SJSA1 (cell line): ENCODE measurements at regions not wholly inside any gene's neighbourhood (a gene's known extent, or its start where the extent isn't known, plus 50 kb on each side); places are given as distances from the start of the nearest gene placed in this dataset.

Source experiments
- DNase-seq, 2 experiments: peaks; one replicate each; pipeline ENCODE4 v3.0.0-alpha.2; 2015 to 2020; ENCODE audit warnings: low spot score in 2 of 2, low read depth in 1 of 2
- H3K27ac ChIP-seq: fragments of 250-450 bp; sonication (Bioruptor Pico); 2 replicates; pipeline ENCODE4 v1.5.1; 2020; ENCODE audit warnings: mild to moderate bottlenecking, moderate library complexity
- H3K27me3 ChIP-seq: fragments of 250-450 bp; sonication (Bioruptor Pico); replicated peaks from 2 replicates; pipeline ENCODE4 v1.5.1; 2020; ENCODE audit warnings: mild to moderate bottlenecking, moderate library complexity
- H3K36me3 ChIP-seq: fragments of 250-450 bp; sonication (Bioruptor Pico); 2 replicates; pipeline ENCODE4 v1.5.1; 2020; ENCODE audit warnings: mild to moderate bottlenecking
- H3K4me1 ChIP-seq: fragments of 250-450 bp; sonication (Bioruptor Pico); replicated peaks from 2 replicates; pipeline ENCODE4 v1.6.1; 2021; ENCODE audit warnings: mild to moderate bottlenecking
- H3K4me3 ChIP-seq: fragments of 250-450 bp; sonication (Bioruptor Pico); 2 replicates; pipeline ENCODE4 v1.5.1; 2020; ENCODE audit warnings: mild to moderate bottlenecking
- H3K9me3 ChIP-seq: fragments of 250-450 bp; sonication (Bioruptor Pico); replicated peaks from 2 replicates; pipeline ENCODE4 v1.5.1; 2020; ENCODE audit warnings: mild to moderate bottlenecking

DNA sequence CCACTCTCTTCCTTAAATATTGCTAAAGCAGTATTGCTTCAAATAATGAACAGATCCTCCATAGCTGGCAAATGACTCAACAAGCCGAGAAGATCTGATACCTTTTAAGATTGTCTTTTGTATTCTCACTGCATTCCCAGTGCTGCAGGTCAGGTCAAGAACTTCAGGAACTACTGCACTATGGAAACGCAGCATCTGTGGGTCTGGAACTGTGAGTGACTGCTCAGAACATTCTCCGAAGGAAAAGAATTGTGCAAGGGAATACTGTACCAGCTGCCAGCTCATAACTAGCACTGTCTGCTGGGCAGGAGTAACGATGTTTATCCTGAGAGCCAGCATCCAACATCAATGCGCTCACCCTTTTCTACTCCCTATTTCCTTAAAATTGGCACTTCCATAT is 348.0 kb upstream of the SOX5 start:
- Histone ChIP-seq H3K36me3 (no peaks in the 10 kb centered on the region), H3K9me3 (no peaks in the 10 kb centered on the region), H3K4me3 (no peak overlapping the region), H3K27me3 (no peaks in the 10 kb centered on the region), H3K4me1 (no peaks in the 10 kb centered on the region), H3K27ac (no peak overlapping the region)
- no peak for DNase-seq

- H3K27me3 ChIP-seq: no peaks in the 10 kb centered on the region
- no peak overlapping the region for H3K4me3 ChIP-seq
- H3K4me1 ChIP-seq: no peaks in the 10 kb centered on the region
- DNase-seq: no peak
- H3K9me3 ChIP-seq: no peaks in the 10 kb centered on the region
- H3K27ac ChIP-seq: no peak overlapping the region
- no peaks in the 10 kb centered on the region for H3K36me3 ChIP-seq
Measured at GRCh38 chr12:24293549-24293948, 344.1 kb upstream of the SOX5 start.

- DNase-seq: no peak
Measured at GRCh38 chr12:24287963-24288362, 338.5 kb upstream of the SOX5 start.

DNA sequence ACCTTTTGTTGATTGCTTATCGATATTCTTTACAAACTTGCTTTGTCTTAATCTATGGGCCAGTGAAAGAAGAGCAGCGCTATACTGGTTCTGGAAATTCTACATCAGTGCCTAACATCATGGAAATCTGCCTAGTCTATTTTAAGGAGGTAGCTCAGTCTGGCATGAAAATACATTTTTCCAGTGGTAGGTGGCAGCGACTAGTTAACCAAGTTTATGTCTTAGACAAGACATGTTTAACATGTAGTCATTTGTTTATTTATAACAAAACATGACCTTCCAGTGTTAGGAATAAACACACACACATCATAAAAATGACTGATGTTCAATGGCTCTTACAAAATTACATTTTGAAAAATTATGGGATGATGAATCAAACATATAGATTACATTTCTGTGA is 336.0 kb upstream of the SOX5 start:
- H3K27ac ChIP-seq: no peak overlapping the region
- no peaks in the 10 kb centered on the region for H3K36me3 ChIP-seq
- no peaks in the 10 kb centered on the region for H3K4me1 ChIP-seq
- H3K9me3 ChIP-seq: no peaks in the 10 kb centered on the region
- H3K27me3 ChIP-seq: no peaks in the 10 kb centered on the region
- DNase-seq: no peak
- H3K4me3 ChIP-seq: no peak overlapping the region

More at GRCh38 chr12:24287963-24288362, 338.5 kb upstream of the SOX5 start:
- no peaks in the 10 kb centered on the region for H3K36me3 ChIP-seq
- no peak overlapping the region for H3K4me3 ChIP-seq
- H3K27me3 ChIP-seq: no peaks in the 10 kb centered on the region
- H3K4me1 ChIP-seq: no peaks in the 10 kb centered on the region
- no peaks in the 10 kb centered on the region for H3K9me3 ChIP-seq
- no peak overlapping the region for H3K27ac ChIP-seq

DNA sequence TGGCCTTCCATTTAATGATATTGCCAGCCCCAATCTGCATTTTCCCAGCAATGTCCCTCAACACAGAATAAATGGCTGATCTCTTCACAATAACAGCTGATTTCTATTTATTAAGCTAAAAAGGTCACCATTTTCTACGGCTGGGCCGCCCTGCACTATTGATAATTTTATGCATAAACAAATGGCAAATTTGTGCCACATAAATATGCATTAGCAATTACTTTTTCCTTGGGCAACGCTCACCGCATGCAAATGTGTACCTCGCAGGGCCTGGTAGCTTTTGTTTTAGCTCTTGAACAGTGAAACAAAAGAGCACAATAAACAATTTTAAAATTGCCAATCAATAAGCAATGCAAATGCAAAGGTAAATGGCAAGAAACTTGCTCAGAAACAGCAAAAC is 331.9 kb upstream of the SOX5 start:
- no peak overlapping the region for H3K4me3 ChIP-seq
- no peaks in the 10 kb centered on the region for H3K27me3 ChIP-seq
- no peaks in the 10 kb centered on the region for H3K9me3 ChIP-seq
- peaks cover 6% of the 10 kb centered on the region for H3K4me1 ChIP-seq
- DNase-seq: no peak
- H3K36me3 ChIP-seq: no peaks in the 10 kb centered on the region
- no peak overlapping the region for H3K27ac ChIP-seq

GRCh38 chr12:24280056-24280842 is 330.8 kb upstream of the SOX5 start:
- Histone ChIP-seq H3K4me1 (peaks cover 6% of the 10 kb centered on the region), H3K4me3 (no peak overlapping the region), H3K36me3 (no peaks in the 10 kb centered on the region), H3K27me3 (no peaks in the 10 kb centered on the region), H3K27ac (no peak overlapping the region), H3K9me3 (no peaks in the 10 kb centered on the region)
- DNase-seq: no peak

DNA sequence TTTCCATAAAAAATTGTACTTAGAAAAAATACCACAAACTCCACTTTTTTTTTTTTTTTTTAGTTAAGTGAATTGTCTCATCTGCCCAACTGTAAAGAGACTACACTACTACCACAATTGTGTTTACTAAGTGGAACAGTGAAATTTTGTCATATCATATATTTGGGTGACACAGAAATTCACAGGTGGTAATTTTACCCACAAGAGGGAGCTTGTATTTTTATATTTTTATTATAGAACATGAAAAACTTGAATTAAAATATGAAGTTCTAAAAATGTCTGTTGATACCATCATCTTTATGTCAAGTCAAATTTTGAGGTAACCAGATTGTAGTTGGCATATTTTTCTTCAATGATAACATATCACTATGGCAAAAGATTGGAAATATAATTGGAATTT is 329.4 kb upstream of the SOX5 start:
- no peaks in the 10 kb centered on the region for H3K36me3 ChIP-seq

GRCh38 chr12:24270965-24271364 is 321.5 kb upstream of the SOX5 start:
- no peak overlapping the region for H3K4me3 ChIP-seq
- no peaks in the 10 kb centered on the region for H3K9me3 ChIP-seq
- H3K36me3 ChIP-seq: no peaks in the 10 kb centered on the region
- no peak overlapping the region for H3K27ac ChIP-seq
- DNase-seq: no peak
- H3K4me1 ChIP-seq: no peaks in the 10 kb centered on the region
- H3K27me3 ChIP-seq: no peaks in the 10 kb centered on the region

More for the DNA sequence above, 329.4 kb upstream of the SOX5 start:
- Histone ChIP-seq H3K4me1 (peaks cover 6% of the 10 kb centered on the region), H3K9me3 (no peaks in the 10 kb centered on the region), H3K27ac (no peak overlapping the region), H3K4me3 (no peak overlapping the region), H3K27me3 (no peaks in the 10 kb centered on the region)
- DNase-seq: no peak

- Histone ChIP-seq H3K4me1 (no peaks in the 10 kb centered on the region), H3K27ac (no peak overlapping the region), H3K4me3 (no peak overlapping the region), H3K27me3 (no peaks in the 10 kb centered on the region), H3K9me3 (no peaks in the 10 kb centered on the region), H3K36me3 (no peaks in the 10 kb centered on the region)
- no peak for DNase-seq
Measured at GRCh38 chr12:24270464-24270863, 321.0 kb upstream of the SOX5 start.

GRCh38 chr12:24268663-24269186 is 319.3 kb upstream of the SOX5 start:
- H3K4me3 ChIP-seq: no peak overlapping the region
- H3K9me3 ChIP-seq: no peaks in the 10 kb centered on the region
- H3K4me1 ChIP-seq: no peaks in the 10 kb centered on the region
- no peak for DNase-seq
- no peak overlapping the region for H3K27ac ChIP-seq
- H3K36me3 ChIP-seq: no peaks in the 10 kb centered on the region
- H3K27me3 ChIP-seq: no peaks in the 10 kb centered on the region

- H3K9me3 ChIP-seq: no peaks in the 10 kb centered on the region
- H3K27ac ChIP-seq: no peak overlapping the region
- H3K36me3 ChIP-seq: no peaks in the 10 kb centered on the region
- DNase-seq: no peak
- H3K27me3 ChIP-seq: no peaks in the 10 kb centered on the region
- no peaks in the 10 kb centered on the region for H3K4me1 ChIP-seq
- no peak overlapping the region for H3K4me3 ChIP-seq
Measured at GRCh38 chr12:24266982-24267381, 317.5 kb upstream of the SOX5 start.

GRCh38 chr12:24256684-24257083 is 307.2 kb upstream of the SOX5 start:
- Histone ChIP-seq H3K27ac (no peak overlapping the region), H3K4me1 (no peaks in the 10 kb centered on the region), H3K4me3 (no peak overlapping the region), H3K27me3 (no peaks in the 10 kb centered on the region), H3K9me3 (no peaks in the 10 kb centered on the region), H3K36me3 (no peaks in the 10 kb centered on the region)
- DNase-seq: no peak

DNA sequence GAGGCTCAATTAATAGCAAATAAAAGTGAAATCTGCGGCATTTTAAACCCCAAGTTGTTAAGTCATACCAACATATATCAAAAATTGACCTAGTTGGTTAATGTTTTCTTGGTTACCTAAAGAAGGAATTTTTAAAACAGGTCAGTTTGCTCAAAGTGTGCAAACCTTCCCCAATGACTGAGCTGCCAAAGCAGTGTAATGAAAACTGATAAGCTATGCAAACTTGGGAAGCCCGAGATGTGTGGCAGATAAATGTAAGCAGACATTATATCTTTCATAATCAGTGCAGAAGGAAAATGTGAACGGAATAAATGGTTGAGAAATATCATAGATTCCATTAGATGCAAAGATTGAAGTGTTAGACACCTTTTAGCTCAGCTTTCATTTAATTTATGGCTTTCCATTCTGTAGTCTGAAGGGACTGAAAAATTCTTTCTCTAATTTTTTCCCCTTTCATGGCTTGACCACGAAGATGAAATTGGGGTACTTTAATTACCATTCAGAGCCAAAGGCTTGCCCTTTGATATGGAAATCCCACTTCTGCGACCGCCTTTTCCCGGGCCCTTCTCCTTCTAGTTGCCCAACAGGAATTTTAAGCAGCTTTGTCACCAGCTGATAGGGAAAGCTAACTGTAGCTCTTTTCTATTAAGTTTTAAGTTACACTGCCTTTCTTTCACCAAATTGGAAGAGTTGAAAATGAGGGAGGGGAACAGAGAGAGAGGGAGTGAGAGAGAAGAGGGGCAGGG is 306.6 kb upstream of the SOX5 start:
- Histone ChIP-seq H3K9me3 (no peaks in the 10 kb centered on the region), H3K4me1 (no peaks in the 10 kb centered on the region), H3K4me3 (no peak overlapping the region), H3K36me3 (no peaks in the 10 kb centered on the region), H3K27me3 (no peaks in the 10 kb centered on the region), H3K27ac (no peak overlapping the region)
- DNase-seq: no peak

- H3K36me3 ChIP-seq: no peaks in the 10 kb centered on the region
- H3K27ac ChIP-seq: no peak overlapping the region
- H3K9me3 ChIP-seq: no peaks in the 10 kb centered on the region
- no peaks in the 10 kb centered on the region for H3K4me1 ChIP-seq
- no peak overlapping the region for H3K4me3 ChIP-seq
- no peak for DNase-seq
- no peaks in the 10 kb centered on the region for H3K27me3 ChIP-seq
Measured at GRCh38 chr12:24252602-24253001, 303.1 kb upstream of the SOX5 start.
